SK-N-SH treated with all-trans-retinoic acid at 6 μM for 48 hours (cell line): ENCODE measurements at regions not wholly inside any gene's neighbourhood (a gene's known extent, or its start where the extent isn't known, plus 50 kb on each side); places are given as distances from the start of the nearest gene placed in this dataset.

Experiments used
- ATAC-seq: fragments of 200-7000 bp; cut with Tn5 transposase; 3 replicates; pipeline ENCODE4 v1.9.1; 2020; ENCODE audit warnings: mild to moderate bottlenecking, moderate library complexity
- BACH2 ChIP-seq: fragments of 250-450 bp; sonication (Bioruptor Pico); IDR thresholded peaks from 2 replicates; pipeline ENCODE4 v1.9.0; 2021; ENCODE audit warnings: mild to moderate bottlenecking, borderline replicate concordance
- CREB5 ChIP-seq: fragments of 250-450 bp; sonication (Bioruptor Pico); IDR thresholded peaks from 2 replicates; pipeline ENCODE4 v1.5.1; 2020; ENCODE audit warnings: low read depth, mild to moderate bottlenecking, moderate library complexity
- CSDC2 ChIP-seq: fragments of 250-450 bp; sonication (Bioruptor Pico); IDR thresholded peaks from 2 replicates; pipeline ENCODE4 v1.5.0; 2020; ENCODE audit warnings: mild to moderate bottlenecking, moderate library complexity
- CSRNP3 ChIP-seq: fragments of 250-450 bp; sonication (Bioruptor Pico); IDR thresholded peaks from 2 replicates; pipeline ENCODE4 v1.5.1; 2021; ENCODE audit warnings: mild to moderate bottlenecking, moderate library complexity
- ESRRG ChIP-seq: fragments of 250-450 bp; sonication (Bioruptor Pico); IDR thresholded peaks from 2 replicates; pipeline ENCODE4 v1.6.1; 2021; ENCODE audit warnings: mild to moderate bottlenecking
- GLIS3 ChIP-seq: fragments of 250-450 bp; sonication (Bioruptor Pico); IDR thresholded peaks from 2 replicates; pipeline ENCODE4 v1.5.0; 2020; ENCODE audit warnings: mild to moderate bottlenecking, moderate library complexity
- ISL1 ChIP-seq: fragments of 250-450 bp; sonication (Bioruptor Pico); IDR thresholded peaks from 2 replicates; pipeline ENCODE4 v2.1.2; 2022; ENCODE audit warnings: mild to moderate bottlenecking, moderate library complexity
- OSR1 ChIP-seq: fragments of 250-450 bp; sonication (Bioruptor Pico); IDR thresholded peaks from 2 replicates; pipeline ENCODE4 v1.8.0; 2022; ENCODE audit warnings: moderate library complexity, mild to moderate bottlenecking, inconsistent platforms
- PATZ1 ChIP-seq: fragments of 250-450 bp; sonication (Bioruptor Pico); IDR thresholded peaks from 2 replicates; pipeline ENCODE4 v1.8.0; 2020; ENCODE audit warnings: mild to moderate bottlenecking, moderate library complexity, borderline replicate concordance
- POU6F1 ChIP-seq: fragments of 250-450 bp; sonication (Bioruptor Pico); IDR thresholded peaks from 2 replicates; pipeline ENCODE4 v1.8.0; 2021; ENCODE audit warnings: low read depth, mild to moderate bottlenecking, moderate library complexity, borderline replicate concordance
- PPARA ChIP-seq: fragments of 250-450 bp; sonication (Bioruptor Pico); IDR thresholded peaks from 2 replicates; pipeline ENCODE4 v1.5.0; 2020; ENCODE audit warnings: mild to moderate bottlenecking, borderline replicate concordance
- RARB ChIP-seq: fragments of 250-450 bp; sonication (Bioruptor Pico); IDR thresholded peaks from 2 replicates; pipeline ENCODE4 v1.8.0; 2021; ENCODE audit warnings: mild to moderate bottlenecking, moderate library complexity
- SNAI2 ChIP-seq: fragments of 250-450 bp; sonication (Bioruptor Pico); IDR thresholded peaks from 2 replicates; pipeline ENCODE4 v1.5.0; 2020; ENCODE audit warnings: mild to moderate bottlenecking, moderate library complexity
- TCF4 ChIP-seq: fragments of 250-450 bp; sonication (Bioruptor Pico); IDR thresholded peaks from 2 replicates; pipeline ENCODE4 v1.8.0; 2021; ENCODE audit warnings: mild to moderate bottlenecking, moderate library complexity, borderline replicate concordance
- TOX ChIP-seq: fragments of 250-450 bp; sonication (Bioruptor Pico); IDR thresholded peaks from 2 replicates; pipeline ENCODE4 v1.8.0; 2021; ENCODE audit warnings: mild to moderate bottlenecking, moderate library complexity, borderline replicate concordance
- TSHZ2 ChIP-seq: fragments of 250-450 bp; sonication (Bioruptor Pico); IDR thresholded peaks from 2 replicates; pipeline ENCODE4 v1.5.0; 2020; ENCODE audit warnings: mild to moderate bottlenecking, moderate library complexity
- ZC3H10 ChIP-seq: fragments of 250-450 bp; sonication (Bioruptor Pico); IDR thresholded peaks from 2 replicates; pipeline ENCODE4 v1.5.1; 2021; ENCODE audit warnings: mild to moderate bottlenecking, moderate library complexity
- ZFP30 ChIP-seq: fragments of 450-650 bp; formaldehyde crosslinking; IDR thresholded peaks from 2 replicates; pipeline ENCODE4 v1.5.0; 2022; ENCODE audit warnings: mild to moderate bottlenecking, moderate library complexity
- ZNF565 ChIP-seq: fragments of 450-650 bp; formaldehyde crosslinking; conservative IDR thresholded peaks from 2 replicates; pipeline ENCODE4 v1.5.0; 2020; ENCODE audit warnings: low read depth, mild to moderate bottlenecking, moderate library complexity
- ZNF70 ChIP-seq: fragments of 450-650 bp; formaldehyde crosslinking; IDR thresholded peaks from 2 replicates; pipeline ENCODE4 v1.5.0; 2020; ENCODE audit warnings: mild to moderate bottlenecking, moderate library complexity
- ZNF8 ChIP-seq: fragments of 450-650 bp; formaldehyde crosslinking; IDR thresholded peaks from 2 replicates; pipeline ENCODE4 v1.5.0; 2020; ENCODE audit warnings: mild to moderate bottlenecking, moderate library complexity

- no peak for ATAC-seq
- TF ChIP-seq CREB5 (CRISPR knock-in tag) (no peak), TSHZ2 (CRISPR knock-in tag) (no peak), OSR1 (CRISPR knock-in tag) (no peak), ZNF8 (no peak), ZC3H10 (CRISPR knock-in tag) (no peak), CSDC2 (no peak)
Measured at GRCh38 chr2:204363513-204363912, 181.8 kb upstream of the PARD3B start.

GRCh38 chr2:204364860-204365535 is 180.3 kb upstream of the PARD3B start:
- TF ChIP-seq ISL1 (CRISPR knock-in tag): no peak
- no peak for TF ChIP-seq ESRRG (CRISPR knock-in tag)
- TF ChIP-seq CSDC2: no peak
- TF ChIP-seq GLIS3 (CRISPR knock-in tag): no peak
- TF ChIP-seq ZFP30 (CRISPR knock-in tag): no peak
- TF ChIP-seq ZNF565: no peak
- TF ChIP-seq POU6F1 (CRISPR knock-in tag): no peak
- no peak for TF ChIP-seq SNAI2 (CRISPR knock-in tag)
- ATAC-seq: no peak

- TF ChIP-seq GLIS3 (CRISPR knock-in tag) (no peak), OSR1 (CRISPR knock-in tag) (no peak), PPARA (no peak), SNAI2 (CRISPR knock-in tag) (no peak), TCF4 (CRISPR knock-in tag) (no peak), PATZ1 (CRISPR knock-in tag) (no peak), ZNF70 (CRISPR knock-in tag) (no peak), BACH2 (no peak), ZC3H10 (CRISPR knock-in tag) (no peak), ESRRG (CRISPR knock-in tag) (no peak), CSRNP3 (CRISPR knock-in tag) (no peak), ISL1 (CRISPR knock-in tag) (no peak), TOX (CRISPR knock-in tag) (no peak), CREB5 (CRISPR knock-in tag) (no peak), RARB (CRISPR knock-in tag) (no peak), ZNF8 (no peak)
- TF ChIP-seq, all 23 proteins: peak for 0
- ATAC-seq: no peak
Measured at GRCh38 chr2:204365811-204366210, 179.5 kb upstream of the PARD3B start.
